ENCODE measurements at regions not wholly inside any gene's neighbourhood (a gene's known extent, or its start where the extent isn't known, plus 50 kb on each side); places are given as distances from the start of the nearest gene placed in this dataset.

- no peak for TF ChIP-seq CTCF (IDR thresholded peaks at IDR 0.05; ENCODE audit: control insufficient read depth, insufficient read depth, low read depth, low read length, missing control alignments)
- H3K4me3 ChIP-seq (ENCODE audit: control insufficient read depth, low read depth, low read length): no peak overlapping the region
- no peak for DNase-seq (ENCODE audit: low read depth)
Observed at GRCh38 chr1:172818841-172819527, 160.1 kb downstream of the FASLG start.

- no peak overlapping the region for H3K4me3 ChIP-seq (ENCODE audit: control insufficient read depth, low read depth, low read length)
- no peak for DNase-seq (ENCODE audit: low read depth)
- TF ChIP-seq CTCF (IDR thresholded peaks at IDR 0.05; ENCODE audit: control insufficient read depth, insufficient read depth, low read depth, low read length, missing control alignments): no peak
Observed at GRCh38 chr1:172820475-172821158, 161.7 kb downstream of the FASLG start.

- TF ChIP-seq CTCF (IDR thresholded peaks at IDR 0.05; ENCODE audit: control insufficient read depth, insufficient read depth, low read depth, low read length, missing control alignments): no peak
- no peak for DNase-seq (ENCODE audit: low read depth)
- H3K4me3 ChIP-seq (ENCODE audit: control insufficient read depth, low read depth, low read length): no peak overlapping the region
Observed at GRCh38 chr1:172821609-172822274, 162.8 kb downstream of the FASLG start.

DNA sequence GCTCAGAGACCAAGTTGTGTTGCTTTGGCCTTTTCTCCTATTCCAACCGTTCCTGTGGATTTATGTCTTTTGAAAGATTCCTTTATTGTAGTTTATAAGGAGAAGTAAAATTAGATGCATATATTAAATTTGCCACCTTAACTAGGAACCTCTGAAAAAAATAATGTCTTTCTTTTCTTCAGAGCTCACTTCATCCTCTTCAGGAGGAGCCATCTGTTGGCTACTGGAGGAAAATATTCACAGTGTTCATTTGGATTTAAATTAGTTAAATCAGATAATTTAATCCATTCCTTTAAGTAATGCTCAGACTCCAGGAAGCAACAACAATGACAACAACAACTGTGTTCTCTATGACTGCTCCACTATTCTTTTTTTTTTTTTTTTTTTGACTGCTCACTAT, 164.0 kb downstream of the FASLG start:
- no peak for DNase-seq (ENCODE audit: low read depth)
- H3K4me3 ChIP-seq (ENCODE audit: control insufficient read depth, low read depth, low read length): no peak overlapping the region
- no peak for TF ChIP-seq CTCF (IDR thresholded peaks at IDR 0.05; ENCODE audit: control insufficient read depth, insufficient read depth, low read depth, low read length, missing control alignments)

DNA sequence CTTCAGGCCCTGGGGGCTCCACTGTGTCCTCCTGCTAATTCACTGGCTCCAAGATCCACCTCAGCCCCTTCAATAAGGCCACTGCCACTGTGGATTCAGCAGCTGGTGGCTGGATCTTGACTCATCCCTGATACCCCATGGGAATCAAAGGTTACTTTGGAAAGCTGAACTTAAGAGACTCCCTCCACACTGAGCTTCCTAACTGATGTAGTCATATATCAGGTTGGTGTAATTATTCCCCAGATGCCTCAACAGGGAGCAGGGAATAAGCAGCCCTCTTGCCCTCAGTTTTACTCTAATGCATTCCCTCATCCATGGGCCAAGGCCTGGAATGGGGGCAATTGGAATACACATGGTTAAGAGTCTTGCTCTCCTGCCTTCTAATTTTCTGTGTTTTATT, 164.6 kb downstream of the FASLG start:
- DNase-seq (ENCODE audit: low read depth): no peak
- TF ChIP-seq CTCF (IDR thresholded peaks at IDR 0.05; ENCODE audit: control insufficient read depth, insufficient read depth, low read depth, low read length, missing control alignments): no peak
- no peak overlapping the region for H3K4me3 ChIP-seq (ENCODE audit: control insufficient read depth, low read depth, low read length)

GRCh38 chr1:172824209-172824608, 165.3 kb downstream of the FASLG start:
- no peak for DNase-seq (ENCODE audit: low read depth)
- no peak for TF ChIP-seq CTCF (IDR thresholded peaks at IDR 0.05; ENCODE audit: control insufficient read depth, insufficient read depth, low read depth, low read length, missing control alignments)
- no peak overlapping the region for H3K4me3 ChIP-seq (ENCODE audit: control insufficient read depth, low read depth, low read length)
